Activated CD4-positive, alpha-beta T cell treated with anti-CD3 and anti-CD28 coated beads, Interleukin-2, amount 50 U/mL, for 48 hours (primary cell): ENCODE measurements at regions not wholly inside any gene's neighbourhood (a gene's known extent, or its start where the extent isn't known, plus 50 kb on each side); places are given as distances from the start of the nearest gene placed in this dataset.

ENCODE experiments used
- DNase-seq, 2 experiments: peaks; one replicate each; pipeline ENCODE4 v3.0.0-alpha.2; 2020

DNA sequence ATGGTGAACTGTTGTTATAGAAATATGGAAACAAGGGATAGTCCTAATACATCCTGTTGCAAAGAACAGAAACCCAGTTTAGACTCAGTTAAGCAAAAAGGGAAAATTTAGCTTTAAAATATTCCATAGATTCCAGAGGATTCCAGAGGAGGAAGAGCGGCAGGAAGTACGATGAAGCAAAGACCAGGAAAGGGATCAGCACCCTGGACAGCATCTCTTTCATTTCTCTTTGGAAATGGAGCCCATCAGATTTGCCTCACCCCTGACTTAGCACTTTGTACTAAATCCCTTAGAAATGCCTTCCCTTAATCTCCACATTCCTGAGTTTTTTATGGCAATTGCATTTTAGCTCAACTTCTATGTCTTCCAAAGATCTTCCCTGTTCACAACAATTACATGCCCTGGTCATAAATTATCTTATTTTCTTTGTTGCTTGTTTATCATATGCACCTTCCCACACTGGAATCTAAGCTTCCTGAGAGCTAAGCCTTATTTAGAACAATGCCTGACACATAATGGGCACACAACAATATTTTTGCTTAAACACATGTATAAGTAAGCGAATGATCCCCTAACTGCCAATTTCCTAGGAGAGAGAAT is 150.0 kb upstream of the RBFOX1 start:
- DNase-seq, result no peak

DNA sequence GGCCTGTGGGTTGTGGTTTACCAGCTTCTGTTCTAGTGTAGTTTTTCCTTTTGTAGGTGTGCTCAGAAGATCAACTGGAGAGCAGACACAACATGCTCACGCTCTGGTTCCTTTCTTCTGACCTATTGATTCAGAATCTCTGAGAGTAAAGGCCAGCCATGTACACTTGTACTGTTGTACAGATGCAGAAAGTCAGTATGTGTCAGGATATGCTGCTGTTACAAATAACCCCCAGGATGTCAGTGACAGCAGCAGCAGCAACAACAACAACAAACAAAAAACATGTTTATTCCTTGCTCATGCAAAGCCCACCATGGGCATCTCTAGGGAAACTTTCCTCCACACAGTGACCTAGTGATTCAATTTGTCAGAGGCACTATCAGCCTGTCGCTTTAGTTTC is 154.8 kb upstream of the RBFOX1 start:
- no peak for DNase-seq

DNA sequence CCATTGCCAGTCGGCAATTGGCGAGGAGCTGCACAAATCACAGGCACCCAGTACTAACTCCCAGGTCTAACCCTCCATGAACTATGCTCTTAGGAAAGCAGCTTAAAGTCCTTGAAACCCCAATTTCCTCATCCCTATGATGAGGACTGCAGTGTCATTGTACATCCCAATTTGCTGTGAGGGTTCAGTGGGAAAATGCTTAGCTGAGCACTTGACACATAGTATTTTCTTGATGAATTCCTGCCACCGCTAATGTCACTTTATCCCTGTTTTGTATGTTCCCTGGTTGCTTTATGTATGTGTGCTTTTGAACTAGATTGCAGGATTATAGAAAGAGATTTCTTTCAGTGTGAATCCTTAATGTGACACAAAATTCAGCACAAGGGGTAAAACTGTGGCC is 161.5 kb upstream of the RBFOX1 start:
- DNase-seq, result no peak

DNA sequence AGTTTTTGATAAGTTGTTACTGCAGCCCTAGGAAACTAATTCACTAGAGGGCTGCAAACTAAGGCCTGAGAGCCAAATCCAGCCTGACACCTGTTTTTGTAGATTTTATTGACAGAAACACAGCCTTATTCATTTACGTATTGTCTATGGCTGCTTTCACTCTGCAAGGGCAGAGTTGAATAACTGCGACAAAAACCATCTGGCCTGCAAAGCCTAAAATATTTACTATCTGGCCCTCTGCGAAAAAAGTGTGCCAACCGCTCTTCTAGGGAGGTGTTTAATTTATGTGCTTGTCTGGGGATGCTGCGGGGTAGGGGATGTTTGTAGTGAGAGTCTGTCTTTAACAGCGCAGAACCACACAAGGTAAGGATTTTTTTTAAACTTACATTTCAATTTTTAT is 165.0 kb upstream of the RBFOX1 start:
- DNase-seq, result no peak

DNA sequence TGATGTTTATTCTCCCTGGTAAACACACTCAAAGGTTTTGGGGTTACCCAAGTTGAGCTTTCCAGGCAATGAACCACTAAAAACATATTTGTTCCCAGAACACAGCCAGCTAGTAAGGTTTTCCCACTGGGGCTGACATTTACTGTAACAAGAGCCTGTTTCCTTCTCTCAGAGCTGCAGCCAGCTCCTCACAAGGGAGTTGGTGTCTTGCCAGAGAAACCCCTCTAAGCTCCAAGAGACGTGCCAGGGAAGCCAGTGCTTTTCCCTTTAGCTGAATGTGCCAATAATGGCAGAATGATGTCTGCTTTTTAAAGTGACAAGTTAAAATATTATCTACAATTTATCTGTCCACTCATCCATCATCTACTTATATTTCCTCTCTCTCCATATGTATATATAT is 170.8 kb upstream of the RBFOX1 start:
- no peak for DNase-seq

DNA sequence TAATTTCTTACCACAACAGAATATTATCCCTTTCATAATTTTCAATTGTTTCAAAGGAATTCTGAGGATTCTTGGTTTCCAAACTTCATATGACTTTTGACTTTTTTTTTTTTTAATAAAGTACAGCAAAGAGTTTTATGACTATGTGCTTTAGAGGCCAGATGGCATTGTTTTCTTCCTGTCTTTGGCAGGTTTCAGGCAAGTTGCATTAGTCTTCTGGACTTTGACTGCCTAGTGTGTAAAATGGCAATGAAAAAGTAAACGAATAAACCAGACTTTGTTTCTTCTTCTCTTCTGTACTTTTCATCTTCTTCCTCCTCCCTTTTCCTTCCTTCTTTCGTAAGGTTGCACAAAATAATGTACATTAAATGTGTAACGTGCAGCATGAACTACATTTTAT is 172.6 kb upstream of the RBFOX1 start:
- DNase-seq, result no peak

DNA sequence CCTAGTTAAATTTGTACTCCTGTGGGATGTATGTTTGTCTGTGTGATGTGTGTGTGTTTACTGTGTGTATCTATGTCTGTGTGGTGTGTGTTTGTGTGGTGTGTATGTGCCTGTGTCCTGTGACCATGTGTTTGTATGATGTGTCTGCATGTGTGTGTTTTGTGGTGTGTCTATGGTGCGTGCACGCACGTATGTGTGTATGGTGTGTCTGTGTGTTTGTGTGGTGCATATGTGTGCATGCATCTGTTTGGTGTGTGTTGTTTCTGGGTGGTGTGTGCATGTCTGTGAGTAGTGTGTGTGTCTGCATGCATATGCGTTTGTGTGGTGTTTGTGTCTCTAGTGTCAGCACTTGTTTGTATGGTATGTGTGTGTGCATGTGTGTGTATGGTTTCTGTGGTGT is 174.2 kb upstream of the RBFOX1 start:
- no peak for DNase-seq

DNA sequence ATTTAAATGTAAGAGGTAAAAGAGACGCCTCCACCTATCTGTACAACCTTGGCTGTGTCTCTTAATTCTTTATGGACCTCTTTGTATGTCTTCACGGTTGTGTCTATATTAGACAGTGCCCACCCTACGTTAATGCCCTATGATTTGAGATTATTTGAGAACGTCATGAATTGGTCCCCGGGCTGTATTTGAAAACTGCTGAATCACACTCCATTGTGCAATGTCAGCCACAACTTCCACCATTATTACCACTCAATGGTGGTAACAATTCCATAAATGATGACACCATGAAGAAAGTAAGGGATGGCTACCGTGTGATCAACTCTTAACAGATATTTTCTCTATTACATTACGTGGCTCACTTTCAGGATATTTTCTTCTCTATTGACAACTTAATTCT is 182.4 kb upstream of the RBFOX1 start:
- DNase-seq, result no peak

DNA sequence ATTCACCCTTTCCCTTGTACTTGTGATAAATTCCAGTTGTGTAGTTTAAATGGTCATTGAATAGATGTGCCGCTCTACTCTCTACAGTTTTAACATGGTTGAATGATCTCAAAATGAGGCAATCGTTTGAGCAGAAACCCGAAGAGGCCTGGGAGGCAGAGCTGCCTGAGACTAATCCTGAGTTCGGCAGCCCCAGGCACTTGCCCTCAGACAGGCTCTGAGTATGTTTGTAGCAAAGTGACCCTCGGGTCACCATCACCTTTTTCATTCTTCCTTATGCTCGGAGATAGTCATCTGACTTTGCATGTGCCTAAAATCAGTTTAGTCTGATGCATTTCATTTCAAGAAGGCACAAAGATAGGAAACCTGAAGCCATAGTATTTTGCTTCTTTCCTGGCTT is 184.0 kb upstream of the RBFOX1 start:
- no peak for DNase-seq

DNA sequence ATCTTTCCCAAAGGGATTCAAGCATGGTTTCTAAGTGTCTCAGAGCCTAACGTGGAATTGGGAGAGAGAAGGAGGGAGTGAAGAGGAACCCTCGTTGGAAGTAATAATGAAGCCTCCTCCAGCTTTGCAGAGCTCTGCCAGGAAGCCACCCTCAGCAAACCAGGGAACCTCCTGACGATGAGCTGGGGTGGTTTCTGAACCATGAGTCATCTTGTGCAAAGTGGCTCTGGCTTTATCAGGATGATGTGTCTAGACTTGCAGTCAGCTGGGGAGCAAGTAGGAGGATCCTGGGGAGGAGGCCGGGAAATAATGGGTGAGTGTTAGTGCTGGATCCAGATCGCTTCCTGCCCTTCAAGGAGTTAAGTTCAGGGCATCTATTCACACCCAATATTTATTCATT is 191.7 kb upstream of the RBFOX1 start:
- DNase-seq, result no peak

DNA sequence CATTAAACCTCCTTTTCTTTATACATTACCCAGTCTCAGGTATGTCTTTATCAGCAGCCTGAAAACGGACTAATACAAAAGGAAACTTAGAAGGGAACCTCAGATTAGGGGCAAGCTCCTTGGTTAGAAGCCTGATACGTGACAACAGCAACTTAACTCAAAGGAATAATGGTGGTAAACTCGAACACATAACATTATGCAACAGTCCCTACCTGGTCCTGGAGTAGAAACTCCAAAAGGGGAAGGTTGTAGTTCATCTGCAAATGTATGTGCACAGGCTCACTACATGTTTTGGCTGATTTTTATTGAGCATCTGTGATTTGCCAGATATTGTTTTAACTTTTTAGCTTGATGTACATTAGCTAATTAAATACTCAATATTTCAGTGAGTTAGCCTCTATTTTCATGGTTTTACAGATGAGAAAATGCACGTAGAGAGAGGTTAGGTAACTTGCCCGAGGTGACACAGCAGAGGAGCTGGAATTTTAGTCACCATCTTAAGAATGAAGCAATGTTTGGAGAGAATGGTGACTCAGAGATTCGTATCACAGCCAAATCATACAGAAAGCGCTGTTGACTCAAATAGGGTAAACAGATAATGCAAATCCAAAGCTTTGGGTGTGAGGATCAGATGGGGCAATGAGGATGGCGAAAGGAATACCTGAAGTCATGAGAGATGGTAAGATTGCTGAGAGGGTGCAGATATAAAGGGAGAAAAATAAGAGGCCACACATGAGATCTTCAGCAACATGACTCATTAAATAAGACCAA is 194.9 kb upstream of the RBFOX1 start:
- DNase-seq, result no peak

DNA sequence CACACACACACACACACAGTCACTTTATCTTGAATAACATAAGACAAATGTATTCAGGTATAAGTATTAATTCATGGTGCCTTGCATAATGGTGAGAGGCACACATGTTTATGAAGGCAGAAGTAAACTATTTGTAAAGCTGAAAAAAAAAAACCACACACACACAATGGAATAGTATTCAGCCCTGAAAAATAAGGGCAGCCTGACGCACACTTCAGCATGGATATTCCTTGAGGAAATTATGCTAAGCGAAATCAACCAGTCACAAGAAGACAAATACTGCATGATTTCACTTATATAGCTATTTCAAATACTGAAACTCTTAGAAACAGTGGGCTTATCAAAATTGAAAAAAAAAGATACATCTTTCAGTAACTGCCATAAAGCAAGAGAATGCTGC is 200.2 kb upstream of the RBFOX1 start:
- DNase-seq, result no peak

DNA sequence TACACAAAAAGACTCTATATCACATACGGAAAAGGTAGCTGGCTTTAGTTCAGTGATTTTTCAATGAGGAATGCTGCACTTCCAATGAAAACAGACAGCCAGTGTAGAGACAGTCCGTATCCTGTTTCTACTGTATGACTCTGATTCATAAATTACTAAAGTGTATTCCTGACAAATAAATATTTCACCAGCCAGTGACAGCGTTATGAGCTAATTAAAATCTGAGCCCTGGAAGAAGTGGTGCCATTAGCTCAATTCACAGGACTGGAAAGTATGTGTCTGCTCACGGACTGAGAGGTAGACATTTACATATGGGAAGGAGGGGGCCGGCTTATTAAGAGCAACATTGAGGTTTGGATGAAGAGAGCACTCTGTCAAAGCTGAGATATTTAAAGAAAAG is 207.9 kb upstream of the RBFOX1 start:
- DNase-seq, result no peak

DNA sequence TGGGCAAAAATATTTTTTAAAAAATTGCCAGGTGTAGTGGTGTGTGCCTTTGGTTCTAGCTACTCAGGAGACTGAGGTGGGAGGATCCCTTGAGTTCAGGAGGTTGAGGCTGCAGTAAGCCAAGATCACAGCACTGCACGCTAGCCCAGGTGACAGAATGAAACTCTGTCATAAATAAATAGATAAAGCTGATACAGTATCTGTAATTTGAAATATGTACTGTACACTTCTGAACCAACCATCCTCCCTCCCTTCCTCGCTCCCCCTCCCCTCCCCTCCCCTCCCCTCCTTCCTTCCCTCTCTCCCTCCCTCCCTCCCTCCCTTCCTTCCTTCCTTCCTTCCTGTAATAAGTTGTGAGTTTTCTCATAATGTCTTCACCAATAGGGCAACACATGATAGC is 208.4 kb upstream of the RBFOX1 start:
- DNase-seq, result no peak

DNA sequence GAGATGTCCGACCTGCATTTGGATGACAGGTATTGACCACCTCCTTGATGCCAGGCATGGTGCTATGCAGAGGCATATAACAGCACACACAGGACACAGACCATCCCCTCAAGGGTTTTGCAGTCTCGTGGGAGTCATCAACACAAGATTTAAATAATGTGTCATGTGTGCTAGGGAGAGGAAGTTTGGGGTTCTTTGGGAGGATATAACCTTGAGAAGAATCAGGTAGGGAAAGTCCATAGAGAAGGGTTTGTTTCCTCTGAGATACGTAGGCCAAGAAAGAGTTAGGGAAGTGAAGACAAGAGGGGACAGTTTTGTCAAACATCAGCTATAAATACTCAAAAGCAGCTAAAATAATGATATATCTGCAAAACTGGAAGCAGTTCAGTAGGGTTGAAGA is 215.9 kb upstream of the RBFOX1 start:
- no peak for DNase-seq

DNA sequence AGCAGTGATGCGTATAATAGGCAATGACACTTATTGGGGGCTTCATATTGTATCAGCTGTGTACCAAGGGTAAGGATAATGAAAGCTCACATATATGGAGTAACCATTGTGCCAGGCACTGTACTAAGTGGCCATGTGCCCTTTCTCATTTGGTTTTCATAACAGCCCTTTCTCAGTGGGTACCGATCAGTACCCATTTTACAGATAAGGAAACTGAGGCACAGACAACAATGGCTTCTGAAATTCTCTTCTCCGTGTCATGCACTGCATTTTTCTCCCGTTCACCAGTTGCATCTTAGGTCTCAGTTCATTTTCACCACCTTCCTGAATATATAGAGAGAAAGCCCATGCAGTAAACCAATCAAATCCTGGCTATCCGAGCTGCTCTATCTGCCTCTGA is 216.7 kb upstream of the RBFOX1 start:
- DNase-seq, result no peak

DNA sequence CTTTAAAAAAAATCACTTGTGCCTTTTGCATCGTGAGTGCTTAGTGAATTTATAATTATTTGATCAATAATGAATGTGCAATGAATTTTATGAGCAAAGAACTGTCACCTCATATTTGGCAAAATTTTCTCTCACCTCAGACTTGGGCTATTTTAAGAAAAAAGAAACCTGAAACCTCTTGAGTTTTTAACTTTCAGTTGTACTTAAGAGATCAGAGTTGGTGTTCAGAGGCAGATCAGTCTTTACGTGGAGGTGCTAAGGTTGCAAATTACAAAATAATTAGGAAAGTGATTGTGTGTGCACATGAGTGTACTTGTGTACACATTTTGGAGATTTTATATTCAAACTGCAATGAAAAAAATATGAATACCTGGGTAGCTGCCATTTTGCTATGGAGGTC is 218.7 kb upstream of the RBFOX1 start:
- no peak for DNase-seq

DNA sequence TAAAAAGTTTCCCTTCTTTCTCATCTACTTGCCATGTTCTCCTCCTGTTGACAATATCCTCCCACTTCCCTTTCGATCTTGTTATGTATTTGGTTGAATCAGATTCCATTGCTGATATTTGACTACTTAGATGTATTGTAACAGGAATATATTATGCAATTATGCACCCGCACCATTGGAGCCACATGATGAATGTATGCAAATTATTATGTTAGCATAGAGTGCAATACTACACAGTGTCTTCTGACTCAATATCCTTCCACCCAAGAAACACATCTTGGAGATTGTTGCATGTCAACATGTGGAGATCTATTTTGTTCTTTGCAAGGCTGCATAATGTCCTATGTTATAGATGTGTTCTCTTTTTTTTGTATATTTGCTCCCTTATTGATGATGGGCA is 219.2 kb upstream of the RBFOX1 start:
- DNase-seq, result no peak

DNA sequence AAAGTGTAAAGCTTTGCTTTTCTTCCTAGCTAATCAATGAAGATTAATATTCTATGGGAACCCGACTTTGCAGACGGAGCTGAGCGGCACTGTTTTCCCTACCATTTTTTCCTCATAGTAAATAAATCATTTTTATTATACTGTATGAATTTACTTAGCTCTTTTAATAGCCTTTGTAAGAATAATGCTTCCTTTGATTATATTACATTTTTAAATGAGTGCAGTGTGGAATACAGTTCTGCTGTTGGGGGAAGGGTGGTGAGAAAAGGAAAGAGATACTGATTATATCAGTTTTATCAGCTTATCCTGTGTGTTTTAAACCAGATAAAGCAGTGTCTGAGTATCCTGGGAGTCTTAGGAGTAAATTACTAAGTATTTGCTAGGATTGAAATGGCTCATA is 221.4 kb upstream of the RBFOX1 start:
- no peak for DNase-seq

DNA sequence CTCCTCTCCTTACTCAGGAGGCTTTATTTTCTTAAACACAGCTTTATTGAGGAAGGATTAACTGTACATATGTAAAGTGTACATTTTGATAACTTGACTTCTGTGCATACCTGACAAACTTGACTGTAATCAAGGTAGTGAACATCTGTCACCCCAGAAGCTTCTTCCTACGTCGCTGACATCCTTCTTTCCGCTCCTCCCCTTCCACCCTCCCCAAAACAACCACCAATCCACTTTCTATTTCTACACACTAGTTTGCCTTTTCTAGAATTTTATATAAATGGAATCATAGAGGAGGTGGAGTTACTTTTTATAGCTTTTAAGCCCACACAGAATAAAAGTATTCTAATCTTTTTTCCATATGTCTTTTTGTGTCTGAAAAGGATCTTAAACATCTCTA is 225.2 kb upstream of the RBFOX1 start:
- DNase-seq, result no peak

DNA sequence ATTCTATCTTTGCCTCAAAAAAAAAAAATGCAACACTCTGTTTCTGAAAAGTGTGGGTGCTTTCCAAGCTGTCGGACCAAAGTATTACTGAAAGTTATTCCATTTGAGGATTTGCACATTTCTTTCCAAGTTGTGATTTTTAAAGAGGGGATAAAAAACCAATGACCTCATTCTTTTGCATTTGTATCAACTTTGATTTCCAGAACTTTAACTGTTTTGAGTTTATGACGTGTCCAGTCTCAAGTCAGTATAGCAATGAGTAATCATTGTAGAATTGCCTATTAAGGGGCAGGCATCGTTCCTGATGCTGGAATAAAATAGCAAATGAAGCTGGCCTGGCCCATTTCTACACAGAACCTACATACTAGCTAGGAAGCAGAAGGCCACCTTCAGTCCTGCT is 229.6 kb upstream of the RBFOX1 start:
- DNase-seq, result no peak

DNA sequence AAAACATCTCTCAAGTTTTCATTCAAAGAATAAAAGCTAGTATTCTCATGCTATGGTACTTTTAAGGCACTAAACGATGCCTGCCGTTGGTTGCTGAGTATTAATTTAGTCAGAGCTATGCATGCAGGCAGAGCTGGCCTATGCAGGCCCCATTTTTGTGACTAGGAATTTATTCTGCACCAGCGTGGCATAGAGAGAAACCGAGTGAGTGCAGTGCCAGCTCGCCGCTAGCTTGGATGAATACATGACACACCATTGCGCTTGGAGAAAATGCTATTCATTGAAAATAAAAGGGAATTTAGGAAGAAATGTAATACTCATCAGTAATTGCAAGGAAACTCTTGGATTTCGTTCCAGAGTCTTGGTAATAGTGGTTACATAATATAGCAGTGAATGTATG is 231.6 kb upstream of the RBFOX1 start:
- no peak for DNase-seq

DNA sequence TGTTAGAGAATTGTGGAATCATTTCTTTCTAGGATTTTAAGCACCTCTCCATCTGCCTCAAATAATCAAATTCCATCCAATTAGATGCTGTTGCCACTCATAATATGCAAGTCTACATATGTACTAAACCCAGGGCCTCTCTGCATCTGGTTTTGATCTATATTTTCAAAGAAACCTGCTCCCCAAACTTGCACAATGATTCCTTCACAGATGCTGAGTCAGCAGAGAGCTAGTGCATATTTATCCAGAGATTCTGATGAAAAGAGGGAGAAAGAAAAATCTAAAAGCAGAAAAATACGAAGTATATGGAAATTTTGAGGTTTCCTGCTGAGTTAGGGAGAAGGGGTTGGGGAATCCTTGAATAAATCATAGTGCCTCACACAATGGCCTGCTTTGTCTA is 235.1 kb upstream of the RBFOX1 start:
- no peak for DNase-seq

DNA sequence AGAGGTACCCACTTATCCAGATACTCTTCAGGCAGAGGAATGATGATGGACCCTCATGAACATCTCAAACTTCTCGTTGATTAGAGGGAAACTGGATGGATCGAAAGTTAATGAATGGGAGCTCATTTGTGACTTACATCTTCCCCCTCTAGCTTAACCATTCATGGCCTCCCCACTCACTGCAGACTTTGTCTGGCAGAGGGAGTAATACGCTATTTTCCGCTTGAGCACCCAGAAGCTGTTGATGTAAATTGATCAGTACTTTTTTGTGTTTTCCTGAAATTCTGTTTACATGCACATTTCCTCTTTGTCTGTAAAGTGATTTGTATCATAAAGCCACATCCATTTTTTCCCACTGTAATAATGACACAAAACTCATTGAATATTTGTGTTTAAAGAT is 239.1 kb upstream of the RBFOX1 start:
- no peak for DNase-seq

DNA sequence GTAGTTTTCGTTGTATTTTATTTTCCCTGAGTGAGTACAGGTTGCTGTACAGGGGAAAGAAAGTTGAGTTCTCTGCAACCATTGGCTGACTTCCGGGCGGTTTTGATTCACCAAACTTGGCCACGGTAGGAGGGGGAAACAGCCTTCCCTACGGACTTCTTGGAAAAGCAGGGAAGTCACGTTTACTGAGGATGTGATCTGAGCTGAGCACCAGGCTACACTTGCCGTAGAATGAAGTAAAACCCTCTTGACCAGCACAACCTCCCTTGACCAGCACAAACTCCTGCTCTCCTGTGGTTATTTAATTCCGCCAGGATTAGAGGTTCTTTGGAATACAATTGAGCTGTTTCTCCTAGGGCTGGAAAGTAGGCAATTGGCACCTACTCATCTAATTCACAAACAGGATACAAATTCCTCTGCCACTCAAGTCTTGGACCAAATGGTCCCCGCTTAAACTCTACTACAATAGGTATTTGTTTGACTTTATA is 242.0 kb upstream of the RBFOX1 start:
- no peak for DNase-seq
